ENCODE measurements at regions not wholly inside any gene's neighbourhood (a gene's known extent, or its start where the extent isn't known, plus 50 kb on each side); places are given as distances from the start of the nearest gene placed in this dataset.

GRCh38 chr15:79501086-79501485 is 69.0 kb downstream of the MINAR1 start:
- TF ChIP-seq POLR2A (IDR thresholded peaks at IDR 0.05; ENCODE audit: low read length) (no peak), GATA1 (IDR thresholded peaks at IDR 0.05; ENCODE audit: low read depth, low read length) (no peak)
